GM23338 (cell line): ENCODE measurements at regions not wholly inside any gene's neighbourhood (a gene's known extent, or its start where the extent isn't known, plus 50 kb on each side); places are given as distances from the start of the nearest gene placed in this dataset.
A peak's percentile ranks its signal among the peaks of the same experiment; 100 is the strongest.

ENCODE experiments used
- ATAC-seq: fragments of 200-7000 bp; cut with Tn5 transposase; 3 replicates; pipeline ENCODE4 v1.9.1; 2020
- DNase-seq: peaks from one replicate; pipeline ENCODE4 v3.0.0-alpha.2; 2015; ENCODE audit warnings: low spot score
- H2AFZ ChIP-seq: fragments of 200-600 bp; sonication (generic); 2 replicates; pipeline ENCODE4 v1.8.0; 2016; ENCODE audit warnings: antibody characterized with exemption, mild to moderate bottlenecking, moderate library complexity
- H3F3A ChIP-seq: fragments of 200-600 bp; sonication (generic); replicated peaks from 2 replicates; pipeline ENCODE4 v1.8.0; 2017; ENCODE audit warnings: antibody characterized with exemption, mixed run types, low read depth
- H3K27ac ChIP-seq: fragments of 200-600 bp; sonication (generic); 2 replicates; pipeline ENCODE4 v1.6.1; 2016; ENCODE audit warnings: low read depth
- H3K27me3 ChIP-seq: fragments of 200-600 bp; sonication (generic); 2 replicates; pipeline ENCODE4 v1.8.0; 2016; ENCODE audit warnings: mild to moderate bottlenecking, mixed run types, moderate library complexity; ENCODE audit not compliant: insufficient read depth
- H3K36me3 ChIP-seq: fragments of 200-600 bp; sonication (generic); 2 replicates; pipeline ENCODE4 v1.8.0; 2016; ENCODE audit warnings: mild to moderate bottlenecking; ENCODE audit not compliant: insufficient read depth
- H3K4me1 ChIP-seq: fragments of 200-600 bp; sonication (generic); 2 replicates; pipeline ENCODE4 v1.8.0; 2016; ENCODE audit warnings: mild to moderate bottlenecking, moderate library complexity; ENCODE audit not compliant: insufficient read depth
- H3K4me2 ChIP-seq: fragments of 200-600 bp; sonication (generic); 2 replicates; pipeline ENCODE4 v1.7.1; 2017; ENCODE audit warnings: mixed run types
- H3K4me3 ChIP-seq: fragments of 200-600 bp; sonication (generic); 2 replicates; pipeline ENCODE4 v1.6.1; 2016; ENCODE audit warnings: mixed run types
- H3K79me2 ChIP-seq: fragments of 200-600 bp; sonication (generic); replicated peaks from 2 replicates; pipeline ENCODE4 v1.8.0; 2017; ENCODE audit warnings: mild to moderate bottlenecking; ENCODE audit not compliant: insufficient read depth
- H3K9me2 ChIP-seq: fragments of 200-600 bp; sonication (generic); 2 replicates; pipeline ENCODE4 v1.8.0; 2017; ENCODE audit not compliant: insufficient read depth
- H4K20me1 ChIP-seq: fragments of 200-600 bp; sonication (generic); replicated peaks from 2 replicates; pipeline ENCODE4 v1.8.0; 2017; ENCODE audit warnings: mild to moderate bottlenecking; ENCODE audit not compliant: insufficient read depth
- H3K27ac Mint-ChIP-seq: 2 replicates; pipeline ENCODE4 v1.8.0; 2020; ENCODE audit warnings: inconsistent platforms, mild to moderate bottlenecking, moderate library complexity, mixed read lengths
- H3K27me3 Mint-ChIP-seq: 3 replicates; pipeline ENCODE4 v1.8.0; 2022; ENCODE audit warnings: low read depth, mild to moderate bottlenecking, moderate library complexity, mixed read lengths, inconsistent platforms; ENCODE audit not compliant: insufficient read depth, poor library complexity
- H3K36me3 Mint-ChIP-seq: 3 replicates; pipeline ENCODE4 v1.8.0; 2021; ENCODE audit warnings: low read depth, mild to moderate bottlenecking, inconsistent platforms, moderate library complexity, mixed read lengths
- H3K4me1 Mint-ChIP-seq: 3 replicates; pipeline ENCODE4 v1.8.0; 2020; ENCODE audit warnings: mild to moderate bottlenecking, inconsistent platforms, mixed read lengths
- H3K4me3 Mint-ChIP-seq: 3 replicates; pipeline ENCODE4 v1.8.0; 2021; ENCODE audit warnings: moderate library complexity, mild to moderate bottlenecking, inconsistent platforms, mixed read lengths
- H3K9me3 Mint-ChIP-seq: 3 replicates; pipeline ENCODE4 v1.8.0; 2020; ENCODE audit warnings: moderate library complexity, mild to moderate bottlenecking, inconsistent platforms, mixed read lengths
- EZH2 ChIP-seq: fragments of 200-600 bp; sonication (generic); IDR thresholded peaks from one replicate; pipeline ENCODE4 v1.8.0; 2017; ENCODE audit warnings: antibody characterized with exemption, mild to moderate bottlenecking, low read depth; ENCODE audit not compliant: unreplicated experiment
- EZH2phosphoT487 ChIP-seq: fragments of 200-600 bp; sonication (generic); IDR thresholded peaks from one replicate; pipeline ENCODE4 v1.8.1; 2018; ENCODE audit warnings: antibody characterized with exemption; ENCODE audit not compliant: unreplicated experiment
- JUNB ChIP-seq: IDR thresholded peaks from one replicate; pipeline ENCODE4 v1.6.1; 2016; ENCODE audit warnings: antibody characterized with exemption; ENCODE audit not compliant: unreplicated experiment
- POLR2AphosphoS5 ChIP-seq: IDR thresholded peaks from 2 replicates; pipeline ENCODE4 v1.6.1; 2016; ENCODE audit warnings: antibody characterized with exemption, low read depth
- STAT1 ChIP-seq: IDR thresholded peaks from one replicate; pipeline ENCODE4 v1.6.1; 2016; ENCODE audit warnings: antibody characterized with exemption; ENCODE audit not compliant: unreplicated experiment
- ZNF114 ChIP-seq: fragments of 250-450 bp; sonication (Bioruptor Pico); IDR thresholded peaks from 2 replicates; pipeline ENCODE4 v1.5.0; 2020; ENCODE audit warnings: mild to moderate bottlenecking, moderate library complexity
- ZNF331 ChIP-seq: fragments of 250-450 bp; sonication (Bioruptor Pico); IDR thresholded peaks from 2 replicates; pipeline ENCODE4 v1.5.0; 2020; ENCODE audit warnings: low read depth, mild to moderate bottlenecking, moderate library complexity
- TF ChIP-seq, protein P1 (sequence below): IDR thresholded peaks from one replicate; pipeline ENCODE4 v1.6.1; 2018; ENCODE audit warnings: antibody characterized with exemption; ENCODE audit not compliant: unreplicated experiment
- TF ChIP-seq, protein P2 (sequence below), 2 experiments: fragments of 200-600 bp in 1 of 2; sonication (generic) in 1 of 2; conservative IDR thresholded peaks; 2 replicates each; pipeline versions ENCODE4 v1.5.1 to v1.6.1; 2016 to 2017; ENCODE audit warnings: antibody characterized with exemption in 2 of 2, low read depth in 2 of 2, mild to moderate bottlenecking in 2 of 2, moderate library complexity in 1 of 2
- TF ChIP-seq, protein P3 (sequence below): fragments of 250-450 bp; sonication (Bioruptor Pico); IDR thresholded peaks from 2 replicates; pipeline ENCODE4 v1.5.0; 2020; ENCODE audit warnings: mild to moderate bottlenecking, moderate library complexity

DNA sequence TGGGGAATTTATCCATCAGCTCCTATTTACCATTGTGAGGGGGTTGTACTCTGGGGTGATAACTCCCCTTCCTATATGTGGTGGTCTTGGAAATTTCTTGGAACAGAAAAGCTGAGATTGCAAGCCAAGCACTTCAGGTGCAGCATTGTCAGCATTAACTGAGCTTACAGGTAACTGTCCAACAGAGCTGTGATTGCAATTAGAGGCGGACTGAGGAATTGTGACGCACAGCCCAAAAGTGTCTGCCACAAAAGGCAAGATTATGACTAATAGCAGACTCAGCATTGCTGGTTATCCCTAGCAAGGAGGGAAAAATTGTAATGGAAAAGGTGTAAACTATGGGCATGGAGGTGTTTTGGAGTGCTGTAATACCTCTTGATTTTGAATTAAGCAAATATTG lies 126.1 kb upstream of the AGR3 start:
- no peaks in the 10 kb centered on the region for H3K79me2 ChIP-seq
- TF ChIP-seq ZNF331 (CRISPR knock-in tag) = no peak
- TF ChIP-seq STAT1 = no peak
- TF ChIP-seq, protein P1, sequence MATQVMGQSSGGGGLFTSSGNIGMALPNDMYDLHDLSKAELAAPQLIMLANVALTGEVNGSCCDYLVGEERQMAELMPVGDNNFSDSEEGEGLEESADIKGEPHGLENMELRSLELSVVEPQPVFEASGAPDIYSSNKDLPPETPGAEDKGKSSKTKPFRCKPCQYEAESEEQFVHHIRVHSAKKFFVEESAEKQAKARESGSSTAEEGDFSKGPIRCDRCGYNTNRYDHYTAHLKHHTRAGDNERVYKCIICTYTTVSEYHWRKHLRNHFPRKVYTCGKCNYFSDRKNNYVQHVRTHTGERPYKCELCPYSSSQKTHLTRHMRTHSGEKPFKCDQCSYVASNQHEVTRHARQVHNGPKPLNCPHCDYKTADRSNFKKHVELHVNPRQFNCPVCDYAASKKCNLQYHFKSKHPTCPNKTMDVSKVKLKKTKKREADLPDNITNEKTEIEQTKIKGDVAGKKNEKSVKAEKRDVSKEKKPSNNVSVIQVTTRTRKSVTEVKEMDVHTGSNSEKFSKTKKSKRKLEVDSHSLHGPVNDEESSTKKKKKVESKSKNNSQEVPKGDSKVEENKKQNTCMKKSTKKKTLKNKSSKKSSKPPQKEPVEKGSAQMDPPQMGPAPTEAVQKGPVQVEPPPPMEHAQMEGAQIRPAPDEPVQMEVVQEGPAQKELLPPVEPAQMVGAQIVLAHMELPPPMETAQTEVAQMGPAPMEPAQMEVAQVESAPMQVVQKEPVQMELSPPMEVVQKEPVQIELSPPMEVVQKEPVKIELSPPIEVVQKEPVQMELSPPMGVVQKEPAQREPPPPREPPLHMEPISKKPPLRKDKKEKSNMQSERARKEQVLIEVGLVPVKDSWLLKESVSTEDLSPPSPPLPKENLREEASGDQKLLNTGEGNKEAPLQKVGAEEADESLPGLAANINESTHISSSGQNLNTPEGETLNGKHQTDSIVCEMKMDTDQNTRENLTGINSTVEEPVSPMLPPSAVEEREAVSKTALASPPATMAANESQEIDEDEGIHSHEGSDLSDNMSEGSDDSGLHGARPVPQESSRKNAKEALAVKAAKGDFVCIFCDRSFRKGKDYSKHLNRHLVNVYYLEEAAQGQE = no peak
- TF ChIP-seq POLR2AphosphoS5 = no peak
- no peak for TF ChIP-seq ZNF114 (CRISPR knock-in tag)
- TF ChIP-seq EZH2phosphoT487 = no peak
- TF ChIP-seq JUNB = no peak
- no peak for TF ChIP-seq EZH2
- no peak overlapping the region for H3K4me3 Mint-ChIP-seq
- ATAC-seq (no peak), DNase-seq (no peak)
- H3K27ac ChIP-seq = no peak overlapping the region
- H3K36me3 Mint-ChIP-seq = 0 out of 3 replicates have a peak, but pooled peaks cover 3% of the 10 kb centered on the region
- H3K9me2 ChIP-seq = peaks cover 7% of the 10 kb centered on the region
- H3K9me3 Mint-ChIP-seq = peaks cover 5% of the 10 kb centered on the region; the same call in 2 of the 3 replicates
- no peaks in the 10 kb centered on the region for H4K20me1 ChIP-seq
- H3F3A ChIP-seq = no peaks in the 10 kb centered on the region
- no peaks in the 10 kb centered on the region for H3K4me1 ChIP-seq
- H3K4me1 Mint-ChIP-seq = no peaks in the 10 kb centered on the region
- no peak overlapping the region for H3K4me2 ChIP-seq
- H3K36me3 ChIP-seq = no peaks in the 10 kb centered on the region
- H3K27ac Mint-ChIP-seq = no peak overlapping the region
- H3K27me3 ChIP-seq = no peaks in the 10 kb centered on the region
- H2AFZ ChIP-seq = no peak overlapping the region
- H3K4me3 ChIP-seq = no peak overlapping the region
- no peaks in the 10 kb centered on the region for H3K27me3 Mint-ChIP-seq

DNA sequence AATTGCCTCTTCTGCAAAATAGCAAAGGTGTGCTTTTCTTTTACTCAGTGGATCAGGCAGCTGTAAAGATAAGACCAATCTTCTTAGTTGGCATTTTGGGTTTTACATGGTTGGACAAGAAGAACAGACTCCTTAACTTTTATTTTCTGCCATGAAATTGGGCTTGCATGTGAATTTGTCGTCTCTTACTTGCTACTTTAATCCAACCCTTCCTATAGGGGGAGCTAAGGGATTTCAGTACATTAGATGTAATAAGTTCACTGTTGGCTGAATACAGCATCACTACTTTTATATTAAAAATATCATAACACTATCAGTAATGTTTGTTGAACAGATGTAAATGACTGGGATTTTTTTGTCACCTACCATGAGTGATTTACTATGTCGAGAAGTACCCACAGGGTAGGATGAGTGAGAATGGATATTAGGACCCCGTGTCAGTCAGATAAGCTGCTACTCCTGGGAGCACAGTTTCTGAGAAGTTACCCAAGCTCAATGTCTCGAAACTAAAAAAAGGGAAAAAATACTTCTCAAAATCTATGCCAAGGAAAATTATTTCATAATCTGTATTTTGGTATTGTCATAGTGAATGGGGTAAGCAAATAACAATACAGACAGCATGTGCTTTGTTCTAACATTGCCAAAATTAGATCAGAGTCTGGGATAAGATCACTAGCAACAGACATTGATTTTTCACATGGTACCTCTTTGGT lies 127.4 kb upstream of the AGR3 start:
- no peaks in the 10 kb centered on the region for H3K27me3 ChIP-seq
- H3K9me3 Mint-ChIP-seq = no peaks in the 10 kb centered on the region
- no peaks in the 10 kb centered on the region for H3K79me2 ChIP-seq
- no peaks in the 10 kb centered on the region for H3K4me1 Mint-ChIP-seq
- ATAC-seq (no peak), DNase-seq (peak; percentile 57)
- H3K27me3 Mint-ChIP-seq = no peaks in the 10 kb centered on the region
- H3K9me2 ChIP-seq = peaks cover 7% of the 10 kb centered on the region
- H3K4me3 Mint-ChIP-seq = no peak overlapping the region
- TF ChIP-seq, protein P2, sequence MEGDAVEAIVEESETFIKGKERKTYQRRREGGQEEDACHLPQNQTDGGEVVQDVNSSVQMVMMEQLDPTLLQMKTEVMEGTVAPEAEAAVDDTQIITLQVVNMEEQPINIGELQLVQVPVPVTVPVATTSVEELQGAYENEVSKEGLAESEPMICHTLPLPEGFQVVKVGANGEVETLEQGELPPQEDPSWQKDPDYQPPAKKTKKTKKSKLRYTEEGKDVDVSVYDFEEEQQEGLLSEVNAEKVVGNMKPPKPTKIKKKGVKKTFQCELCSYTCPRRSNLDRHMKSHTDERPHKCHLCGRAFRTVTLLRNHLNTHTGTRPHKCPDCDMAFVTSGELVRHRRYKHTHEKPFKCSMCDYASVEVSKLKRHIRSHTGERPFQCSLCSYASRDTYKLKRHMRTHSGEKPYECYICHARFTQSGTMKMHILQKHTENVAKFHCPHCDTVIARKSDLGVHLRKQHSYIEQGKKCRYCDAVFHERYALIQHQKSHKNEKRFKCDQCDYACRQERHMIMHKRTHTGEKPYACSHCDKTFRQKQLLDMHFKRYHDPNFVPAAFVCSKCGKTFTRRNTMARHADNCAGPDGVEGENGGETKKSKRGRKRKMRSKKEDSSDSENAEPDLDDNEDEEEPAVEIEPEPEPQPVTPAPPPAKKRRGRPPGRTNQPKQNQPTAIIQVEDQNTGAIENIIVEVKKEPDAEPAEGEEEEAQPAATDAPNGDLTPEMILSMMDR (conservative IDR thresholded peaks at IDR 0.05; ENCODE audit: low read depth in 2 of 2) = peak; percentile 60 to 70
- TF ChIP-seq, protein P3, sequence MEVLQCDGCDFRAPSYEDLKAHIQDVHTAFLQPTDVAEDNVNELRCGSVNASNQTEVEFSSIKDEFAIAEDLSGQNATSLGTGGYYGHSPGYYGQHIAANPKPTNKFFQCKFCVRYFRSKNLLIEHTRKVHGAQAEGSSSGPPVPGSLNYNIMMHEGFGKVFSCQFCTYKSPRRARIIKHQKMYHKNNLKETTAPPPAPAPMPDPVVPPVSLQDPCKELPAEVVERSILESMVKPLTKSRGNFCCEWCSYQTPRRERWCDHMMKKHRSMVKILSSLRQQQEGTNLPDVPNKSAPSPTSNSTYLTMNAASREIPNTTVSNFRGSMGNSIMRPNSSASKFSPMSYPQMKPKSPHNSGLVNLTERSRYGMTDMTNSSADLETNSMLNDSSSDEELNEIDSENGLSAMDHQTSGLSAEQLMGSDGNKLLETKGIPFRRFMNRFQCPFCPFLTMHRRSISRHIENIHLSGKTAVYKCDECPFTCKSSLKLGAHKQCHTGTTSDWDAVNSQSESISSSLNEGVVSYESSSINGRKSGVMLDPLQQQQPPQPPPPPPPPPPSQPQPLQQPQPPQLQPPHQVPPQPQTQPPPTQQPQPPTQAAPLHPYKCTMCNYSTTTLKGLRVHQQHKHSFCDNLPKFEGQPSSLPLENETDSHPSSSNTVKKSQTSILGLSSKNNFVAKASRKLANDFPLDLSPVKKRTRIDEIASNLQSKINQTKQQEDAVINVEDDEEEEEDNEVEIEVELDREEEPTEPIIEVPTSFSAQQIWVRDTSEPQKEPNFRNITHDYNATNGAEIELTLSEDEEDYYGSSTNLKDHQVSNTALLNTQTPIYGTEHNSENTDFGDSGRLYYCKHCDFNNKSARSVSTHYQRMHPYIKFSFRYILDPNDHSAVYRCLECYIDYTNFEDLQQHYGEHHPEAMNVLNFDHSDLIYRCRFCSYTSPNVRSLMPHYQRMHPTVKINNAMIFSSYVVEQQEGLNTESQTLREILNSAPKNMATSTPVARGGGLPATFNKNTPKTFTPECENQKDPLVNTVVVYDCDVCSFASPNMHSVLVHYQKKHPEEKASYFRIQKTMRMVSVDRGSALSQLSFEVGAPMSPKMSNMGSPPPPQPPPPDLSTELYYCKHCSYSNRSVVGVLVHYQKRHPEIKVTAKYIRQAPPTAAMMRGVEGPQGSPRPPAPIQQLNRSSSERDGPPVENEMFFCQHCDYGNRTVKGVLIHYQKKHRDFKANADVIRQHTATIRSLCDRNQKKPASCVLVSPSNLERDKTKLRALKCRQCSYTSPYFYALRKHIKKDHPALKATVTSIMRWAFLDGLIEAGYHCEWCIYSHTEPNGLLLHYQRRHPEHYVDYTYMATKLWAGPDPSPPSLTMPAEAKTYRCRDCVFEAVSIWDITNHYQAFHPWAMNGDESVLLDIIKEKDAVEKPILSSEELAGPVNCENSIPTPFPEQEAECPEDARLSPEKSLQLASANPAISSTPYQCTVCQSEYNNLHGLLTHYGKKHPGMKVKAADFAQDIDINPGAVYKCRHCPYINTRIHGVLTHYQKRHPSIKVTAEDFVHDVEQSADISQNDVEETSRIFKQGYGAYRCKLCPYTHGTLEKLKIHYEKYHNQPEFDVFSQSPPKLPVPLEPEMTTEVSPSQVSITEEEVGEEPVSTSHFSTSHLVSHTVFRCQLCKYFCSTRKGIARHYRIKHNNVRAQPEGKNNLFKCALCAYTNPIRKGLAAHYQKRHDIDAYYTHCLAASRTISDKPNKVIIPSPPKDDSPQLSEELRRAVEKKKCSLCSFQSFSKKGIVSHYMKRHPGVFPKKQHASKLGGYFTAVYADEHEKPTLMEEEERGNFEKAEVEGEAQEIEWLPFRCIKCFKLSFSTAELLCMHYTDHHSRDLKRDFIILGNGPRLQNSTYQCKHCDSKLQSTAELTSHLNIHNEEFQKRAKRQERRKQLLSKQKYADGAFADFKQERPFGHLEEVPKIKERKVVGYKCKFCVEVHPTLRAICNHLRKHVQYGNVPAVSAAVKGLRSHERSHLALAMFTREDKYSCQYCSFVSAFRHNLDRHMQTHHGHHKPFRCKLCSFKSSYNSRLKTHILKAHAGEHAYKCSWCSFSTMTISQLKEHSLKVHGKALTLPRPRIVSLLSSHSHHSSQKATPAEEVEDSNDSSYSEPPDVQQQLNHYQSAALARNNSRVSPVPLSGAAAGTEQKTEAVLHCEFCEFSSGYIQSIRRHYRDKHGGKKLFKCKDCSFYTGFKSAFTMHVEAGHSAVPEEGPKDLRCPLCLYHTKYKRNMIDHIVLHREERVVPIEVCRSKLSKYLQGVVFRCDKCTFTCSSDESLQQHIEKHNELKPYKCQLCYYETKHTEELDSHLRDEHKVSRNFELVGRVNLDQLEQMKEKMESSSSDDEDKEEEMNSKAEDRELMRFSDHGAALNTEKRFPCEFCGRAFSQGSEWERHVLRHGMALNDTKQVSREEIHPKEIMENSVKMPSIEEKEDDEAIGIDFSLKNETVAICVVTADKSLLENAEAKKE (CRISPR knock-in tag) = no peak
- H3K27ac ChIP-seq = no peak overlapping the region
- H3K27ac Mint-ChIP-seq = no peak overlapping the region
- no peaks in the 10 kb centered on the region for H3K4me1 ChIP-seq
- no peak overlapping the region for H3K4me2 ChIP-seq
- H3K4me3 ChIP-seq = no peak overlapping the region
- H3K36me3 ChIP-seq = no peaks in the 10 kb centered on the region
- no peaks in the 10 kb centered on the region for H4K20me1 ChIP-seq
- H2AFZ ChIP-seq = no peak overlapping the region
- no peaks in the 10 kb centered on the region for H3F3A ChIP-seq
- no peaks in the 10 kb centered on the region for H3K36me3 Mint-ChIP-seq
